Trophoblast cell (in vitro differentiated cells and primary cell): ENCODE measurements at regions not wholly inside any gene's neighbourhood (a gene's known extent, or its start where the extent isn't known, plus 50 kb on each side); places are given as distances from the start of the nearest gene placed in this dataset.

Source experiments
- DNase-seq, 2 donors: peaks; one replicate each; pipeline ENCODE4 v3.0.0-alpha.2; 2016
- H2AFZ ChIP-seq: 2 replicates; pipeline ENCODE4 v1.6.1; 2013; ENCODE audit warnings: low read length, moderate library complexity, mild to moderate bottlenecking; ENCODE audit not compliant: insufficient read depth, poor library complexity
- H2AK5ac ChIP-seq: 2 replicates; pipeline ENCODE4 v1.6.1; 2013; ENCODE audit warnings: mild to moderate bottlenecking, low read length
- H2BK120ac ChIP-seq: 2 replicates; pipeline ENCODE4 v1.6.1; 2013; ENCODE audit warnings: low read length, mild to moderate bottlenecking, moderate library complexity; ENCODE audit not compliant: insufficient read depth, poor library complexity
- H2BK12ac ChIP-seq: 2 replicates; pipeline ENCODE4 v1.6.1; 2013; ENCODE audit warnings: mild to moderate bottlenecking, low read length, moderate library complexity
- H2BK5ac ChIP-seq: 2 replicates; pipeline ENCODE4 v1.6.1; 2013; ENCODE audit warnings: low read length, low read depth, moderate library complexity, mild to moderate bottlenecking; ENCODE audit not compliant: poor library complexity
- H3K14ac ChIP-seq: 2 replicates; pipeline ENCODE4 v1.6.1; 2013; ENCODE audit warnings: mild to moderate bottlenecking, low read length
- H3K18ac ChIP-seq: 2 replicates; pipeline ENCODE4 v1.6.1; 2013; ENCODE audit warnings: mild to moderate bottlenecking, low read length
- H3K23ac ChIP-seq: 2 replicates; pipeline ENCODE4 v1.6.1; 2013; ENCODE audit warnings: low read length
- H3K27ac ChIP-seq: 2 replicates; pipeline ENCODE4 v1.5.1; 2013; ENCODE audit warnings: low read depth, mild to moderate bottlenecking, inconsistent platforms, low read length, moderate library complexity
- H3K27me3 ChIP-seq: 2 replicates; pipeline ENCODE4 v1.6.1; 2013; ENCODE audit warnings: inconsistent platforms, mild to moderate bottlenecking, low read length, moderate library complexity; ENCODE audit not compliant: insufficient read depth
- H3K36me3 ChIP-seq, 2 experiments: 1 replicate in 1 of 2; 2 replicates in 1 of 2; pipeline ENCODE4 v1.6.1; 2013; ENCODE audit warnings: low read length in 2 of 2, mild to moderate bottlenecking in 2 of 2, moderate library complexity in 1 of 2; ENCODE audit not compliant: insufficient read depth in 2 of 2, control insufficient read depth in 1 of 2
- H3K4ac ChIP-seq: 2 replicates; pipeline ENCODE4 v1.6.1; 2013; ENCODE audit warnings: low read depth, mild to moderate bottlenecking, low read length, moderate library complexity
- H3K4me1 ChIP-seq, 2 experiments: 1 replicate in 1 of 2; 2 replicates in 1 of 2; pipeline ENCODE4 v1.6.1; 2013; ENCODE audit warnings: low read length in 2 of 2, mild to moderate bottlenecking in 2 of 2, moderate library complexity in 1 of 2; ENCODE audit not compliant: insufficient read depth in 2 of 2, control insufficient read depth in 1 of 2
- H3K4me2 ChIP-seq: 2 replicates; pipeline ENCODE4 v1.6.1; 2013; ENCODE audit warnings: inconsistent platforms, mild to moderate bottlenecking, low read length, moderate library complexity
- H3K4me3 ChIP-seq: 2 replicates; pipeline ENCODE4 v1.5.1; 2013; ENCODE audit warnings: mild to moderate bottlenecking, low read depth, low read length, inconsistent platforms
- H3K79me1 ChIP-seq: one replicate; pipeline ENCODE4 v1.6.1; 2013; ENCODE audit warnings: low read length
- H3K79me2 ChIP-seq: 2 replicates; pipeline ENCODE4 v1.6.1; 2013; ENCODE audit warnings: low read length, mild to moderate bottlenecking; ENCODE audit not compliant: control insufficient read depth, insufficient read depth, poor library complexity
- H3K9ac ChIP-seq: 2 replicates; pipeline ENCODE4 v1.6.1; 2013; ENCODE audit warnings: mild to moderate bottlenecking, low read length
- H3K9me3 ChIP-seq: 2 replicates; pipeline ENCODE4 v1.6.1; 2013; ENCODE audit warnings: low read depth, mild to moderate bottlenecking, control low read depth, inconsistent platforms, low read length; ENCODE audit not compliant: insufficient read depth
- H4K12ac ChIP-seq: 2 replicates; pipeline ENCODE4 v1.6.1; 2013; ENCODE audit warnings: low read depth, mild to moderate bottlenecking, low read length, moderate library complexity
- H4K8ac ChIP-seq: 2 replicates; pipeline ENCODE4 v1.6.1; 2013; ENCODE audit warnings: low read depth, mild to moderate bottlenecking, low read length, moderate library complexity
- H4K91ac ChIP-seq: one replicate; pipeline ENCODE4 v1.6.1; 2013; ENCODE audit warnings: low read depth, mild to moderate bottlenecking, low read length, moderate library complexity
- WGBS: extraction: QIAGEN DNeasy Blood & Tissue Kit; methylation state at CpG from one replicate; pipeline ENCODE4 v1.1.7; 2013; ENCODE audit warnings: missing lambda C conversion rate; ENCODE audit not compliant: insufficient read length, insufficient coverage; ENCODE audit errors: extremely low coverage; 5-methylcytosine and 5-hydroxymethylcytosine counted together

DNA sequence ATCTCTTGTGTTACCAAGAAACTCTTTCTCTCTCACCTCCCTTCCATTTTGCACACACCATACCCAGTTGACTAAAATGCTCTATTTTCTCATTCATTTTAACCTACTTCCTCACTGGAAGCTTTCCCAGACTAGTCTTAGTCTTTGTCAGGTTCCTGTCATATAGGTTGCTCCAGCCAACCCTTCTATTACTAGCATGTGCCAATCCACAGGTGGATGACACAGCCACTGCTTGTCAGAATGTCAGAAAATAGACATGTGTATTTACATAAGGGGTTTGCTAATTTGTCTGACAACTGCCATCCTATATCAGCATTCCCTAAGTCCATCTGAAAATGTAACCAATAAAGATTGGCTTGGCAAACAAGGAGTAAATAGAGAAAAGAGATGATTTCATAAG is 239.2 kb upstream of the SMIM31 start:
- Histone ChIP-seq H3K4me2 (no peak overlapping the region), H3K27me3 (no peaks in the 10 kb centered on the region), H2BK120ac (no peak overlapping the region), H3K23ac (no peak overlapping the region), H3K4ac (no peak overlapping the region), H3K79me2 (no peaks in the 10 kb centered on the region), H3K9ac (no peak overlapping the region), H3K4me1 (no peaks in the 10 kb centered on the region), H3K4me3 (no peak overlapping the region), H4K8ac (no peak overlapping the region), H2BK5ac (no peak overlapping the region), H4K91ac (no peak overlapping the region), H3K27ac (no peak overlapping the region), H3K36me3 (no peaks in the 10 kb centered on the region), H2BK12ac (no peak overlapping the region), H3K18ac (no peak overlapping the region), H3K9me3 (no peaks in the 10 kb centered on the region), H3K14ac (no peak overlapping the region), H4K12ac (no peak overlapping the region), H2AFZ (no peak overlapping the region), H2AK5ac (no peak overlapping the region), H3K79me1 (no peaks in the 10 kb centered on the region)
- no peak for DNase-seq

DNA sequence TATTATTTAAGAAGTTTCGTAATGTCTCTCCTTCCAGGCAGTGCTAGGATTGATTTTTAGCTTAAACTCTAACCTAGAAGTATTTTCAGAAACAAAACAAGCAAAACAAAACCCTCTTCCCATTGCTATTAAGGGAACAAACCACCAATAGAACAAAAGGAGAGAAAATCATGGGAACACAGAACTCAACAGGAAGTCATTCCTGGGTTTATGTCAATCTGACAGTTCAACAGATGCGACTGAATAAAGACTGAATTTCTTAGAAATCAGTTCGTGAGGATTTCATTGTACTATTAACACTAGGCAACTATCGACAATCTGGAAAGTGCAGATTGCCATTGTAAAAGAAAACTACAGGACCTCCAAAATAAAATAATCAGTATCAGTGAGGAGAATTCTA is 229.1 kb upstream of the SMIM31 start:
- Histone ChIP-seq H3K14ac (no peak overlapping the region), H3K4ac (no peak overlapping the region), H2BK5ac (no peak overlapping the region), H3K23ac (no peak overlapping the region), H3K36me3 (no peaks in the 10 kb centered on the region), H2BK12ac (no peak overlapping the region), H3K27me3 (no peaks in the 10 kb centered on the region), H3K4me1 (no peaks in the 10 kb centered on the region), H3K4me3 (no peak overlapping the region), H4K91ac (no peak overlapping the region), H3K79me2 (no peaks in the 10 kb centered on the region), H3K9me3 (no peaks in the 10 kb centered on the region), H2AFZ (no peak overlapping the region), H2BK120ac (no peak overlapping the region), H3K4me2 (no peak overlapping the region), H3K9ac (no peak overlapping the region), H3K27ac (no peak overlapping the region), H3K79me1 (no peaks in the 10 kb centered on the region), H3K18ac (no peak overlapping the region), H2AK5ac (no peak overlapping the region), H4K12ac (no peak overlapping the region), H4K8ac (no peak overlapping the region)
- DNase-seq, result no peak
- no CpG with 5 or more reads among the region's 4 CpGs for WGBS

GRCh38 chr4:164526933-164527583 is 226.9 kb upstream of the SMIM31 start:
- Histone ChIP-seq H3K9me3 (no peaks in the 10 kb centered on the region), H3K14ac (no peak overlapping the region), H3K18ac (no peak overlapping the region), H2BK5ac (no peak overlapping the region), H2BK12ac (no peak overlapping the region), H3K9ac (no peak overlapping the region), H3K4me1 (no peaks in the 10 kb centered on the region), H2AK5ac (no peak overlapping the region), H4K8ac (no peak overlapping the region), H3K23ac (no peak overlapping the region), H4K12ac (no peak overlapping the region), H3K79me2 (no peaks in the 10 kb centered on the region), H4K91ac (no peak overlapping the region), H2AFZ (no peak overlapping the region), H3K4ac (no peak overlapping the region), H3K27me3 (no peaks in the 10 kb centered on the region), H3K27ac (no peak overlapping the region), H3K79me1 (no peaks in the 10 kb centered on the region), H3K36me3 (no peaks in the 10 kb centered on the region), H3K4me3 (no peak overlapping the region), H2BK120ac (no peak overlapping the region), H3K4me2 (no peak overlapping the region)
- DNase-seq, result no peak
- no CpG with 5 or more reads among the region's 4 CpGs for WGBS

- Histone ChIP-seq H3K36me3 (no peaks in the 10 kb centered on the region), H3K23ac (no peak overlapping the region), H3K27me3 (no peaks in the 10 kb centered on the region), H3K4me2 (no peak overlapping the region), H2AK5ac (no peak overlapping the region), H3K79me1 (no peaks in the 10 kb centered on the region), H3K9me3 (no peaks in the 10 kb centered on the region), H3K79me2 (no peaks in the 10 kb centered on the region), H3K4me3 (no peak overlapping the region), H2BK12ac (no peak overlapping the region), H3K18ac (no peak overlapping the region), H3K14ac (no peak overlapping the region), H3K4ac (no peak overlapping the region), H4K12ac (no peak overlapping the region), H4K91ac (no peak overlapping the region), H4K8ac (no peak overlapping the region), H3K4me1 (no peaks in the 10 kb centered on the region), H2BK5ac (no peak overlapping the region), H2BK120ac (no peak overlapping the region), H3K9ac (no peak overlapping the region), H3K27ac (no peak overlapping the region), H2AFZ (no peak overlapping the region)
- no peak for DNase-seq
- no CpG with 5 or more reads among the region's 2 CpGs for WGBS
Observed at GRCh38 chr4:164529058-164529457, 224.9 kb upstream of the SMIM31 start.
